Epithelial cell of esophagus (primary cell): ENCODE measurements at regions not wholly inside any gene's neighbourhood (a gene's known extent, or its start where the extent isn't known, plus 50 kb on each side); places are given as distances from the start of the nearest gene placed in this dataset.
A peak's percentile ranks its signal among the peaks of the same experiment; 100 is the strongest.

Experiments
- DNase-seq: peaks from one replicate; pipeline ENCODE4 v3.0.0; 2010; ENCODE audit warnings: low read depth
- H3K4me3 ChIP-seq: 2 replicates; pipeline ENCODE4 v1.5.1; 2011; ENCODE audit warnings: mild to moderate bottlenecking, low read length, control low read depth
- CTCF ChIP-seq: IDR thresholded peaks from 2 replicates; pipeline ENCODE4 v1.5.1; 2011; ENCODE audit warnings: low read depth, mild to moderate bottlenecking, low read length, control low read depth, inconsistent platforms; ENCODE audit not compliant: insufficient read depth; ENCODE audit errors: missing control alignments

GRCh38 chr1:22229379-22229778 lies 86.5 kb upstream of the WNT4 start:
- H3K4me3 ChIP-seq, result no peak overlapping the region
- no peak for TF ChIP-seq CTCF
- peak; percentile 87 for DNase-seq

- DNase-seq, result no peak
- TF ChIP-seq CTCF, result no peak
- no peak overlapping the region for H3K4me3 ChIP-seq
Observed at GRCh38 chr1:22231068-22231593, 88.2 kb upstream of the WNT4 start.

GRCh38 chr1:22231995-22232690 lies 89.2 kb upstream of the WNT4 start:
- TF ChIP-seq CTCF, result no peak
- DNase-seq, result no peak

GRCh38 chr1:22233222-22233621 lies 90.3 kb upstream of the WNT4 start:
- DNase-seq, result no peak
- no peak for TF ChIP-seq CTCF
- H3K4me3 ChIP-seq, result no peak overlapping the region

More at GRCh38 chr1:22231995-22232690, 89.2 kb upstream of the WNT4 start:
- no peak overlapping the region for H3K4me3 ChIP-seq

- TF ChIP-seq CTCF, result no peak
- H3K4me3 ChIP-seq, result no peak overlapping the region
- peak; percentile 37 for DNase-seq
Observed at GRCh38 chr1:22234476-22235030, 91.7 kb upstream of the WNT4 start.

- H3K4me3 ChIP-seq, result no peak overlapping the region
- no peak for TF ChIP-seq CTCF
- DNase-seq, result no peak
Observed at GRCh38 chr1:22236166-22236565, 93.3 kb upstream of the WNT4 start.
